ENCODE measurements at regions not wholly inside any gene's neighbourhood (a gene's known extent, or its start where the extent isn't known, plus 50 kb on each side); places are given as distances from the start of the nearest gene placed in this dataset.
"Not testable (repeated sequence)": the region's sequence is repeated elsewhere in the genome, so short reads cannot be mapped to it uniquely, and the experiment has no call there.

DNA sequence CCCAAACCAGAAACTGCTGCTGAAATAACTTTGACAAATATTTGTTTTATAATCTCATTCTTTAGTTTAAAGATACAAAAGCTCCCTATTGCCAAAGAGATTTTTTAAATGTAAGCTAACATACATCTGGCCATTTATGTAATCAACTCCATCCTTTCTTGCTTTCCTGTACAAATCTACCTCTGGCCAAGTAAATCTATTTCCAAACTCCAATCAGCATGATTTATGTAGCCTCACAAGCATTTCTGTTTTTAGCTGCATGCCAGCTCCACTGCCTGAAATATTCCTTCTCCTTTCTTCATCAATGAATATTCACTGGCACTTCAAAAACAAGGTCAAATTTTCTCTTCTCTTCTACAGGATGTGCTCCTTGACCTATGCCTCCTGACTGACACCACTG, 80.0 kb downstream of the SHOX2 start:
- DNase-seq (ENCODE audit: low read depth), result no peak

DNA sequence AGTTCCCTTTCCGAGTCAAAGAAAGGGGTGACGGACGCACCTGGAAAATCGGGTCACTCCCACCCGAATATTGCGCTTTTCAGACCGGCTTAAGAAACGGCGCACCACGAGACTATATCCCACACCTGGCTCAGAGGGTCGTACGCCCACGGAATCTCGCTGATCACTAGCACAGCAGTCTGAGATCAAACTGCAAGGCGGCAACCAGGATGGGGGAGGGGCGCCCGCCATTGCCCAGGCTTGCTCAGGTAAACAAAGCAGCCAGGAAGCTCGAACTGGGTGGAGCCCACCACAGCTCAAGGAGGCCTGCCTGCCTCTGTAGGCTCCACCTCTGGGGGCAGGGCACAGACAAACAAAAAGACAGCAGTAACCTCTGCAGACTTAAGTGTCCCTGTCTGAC, 86.3 kb downstream of the SHOX2 start:
- not testable (repeated sequence) for DNase-seq (ENCODE audit: low read depth)

GRCh38 chr3:158018462-158018861, 87.8 kb downstream of the SHOX2 start:
- DNase-seq (ENCODE audit: low read depth), result no peak

DNA sequence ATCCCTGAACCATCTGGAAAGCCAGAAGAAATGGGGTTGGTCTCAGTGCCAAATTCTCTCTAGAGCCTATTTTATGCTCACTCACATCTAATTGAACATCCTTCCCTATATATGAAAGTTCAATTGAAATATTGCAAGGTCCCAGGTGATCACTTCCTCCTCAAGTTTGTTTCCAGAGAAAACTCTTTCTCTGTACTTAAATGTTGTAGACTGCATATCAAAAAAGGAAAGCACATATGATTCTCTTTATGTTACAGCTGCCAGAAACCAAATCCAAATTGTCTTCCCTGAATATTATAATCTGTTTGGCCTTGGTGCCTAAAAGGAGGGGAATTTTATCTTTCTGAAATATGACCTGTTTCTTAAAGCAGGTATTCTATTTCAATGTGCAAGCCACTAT, 93.3 kb downstream of the SHOX2 start:
- DNase-seq (ENCODE audit: low read depth), result no peak

DNA sequence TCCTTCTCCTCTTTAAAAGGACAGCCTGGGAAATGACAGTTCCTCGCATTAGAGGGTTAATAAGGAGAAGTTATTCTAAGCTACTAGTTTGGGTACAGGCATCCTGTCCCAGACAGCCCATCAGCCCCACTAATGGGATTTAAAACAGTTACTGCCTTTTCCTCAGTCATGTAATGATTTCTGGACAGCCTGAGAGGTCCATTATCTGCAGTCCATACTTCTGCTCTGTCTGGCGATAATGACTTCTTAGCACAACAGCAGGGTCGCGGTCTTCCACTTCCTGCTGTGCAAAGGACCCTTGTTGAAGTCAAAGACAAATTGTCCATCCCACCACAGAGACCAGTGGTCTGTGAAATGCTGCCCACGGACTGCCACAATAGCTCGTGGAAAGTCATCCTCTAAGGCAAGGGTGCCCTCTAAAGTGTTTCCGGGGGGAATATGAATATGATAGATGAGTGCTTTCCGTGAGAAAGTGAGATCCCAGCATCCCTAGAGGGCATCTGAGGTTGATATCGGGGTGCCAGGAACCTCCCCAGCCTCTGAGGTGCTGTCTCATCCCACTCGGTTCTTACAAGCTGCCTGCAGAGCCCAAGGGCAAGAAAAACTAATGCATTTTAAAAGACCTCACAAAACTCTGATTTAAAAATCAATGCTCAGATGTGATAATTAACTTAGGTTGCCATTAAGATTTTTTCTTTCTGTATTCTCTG, 100.7 kb downstream of the SHOX2 start:
- DNase-seq (ENCODE audit: low read depth), result no peak

- DNase-seq (ENCODE audit: low read depth), result no peak
These were observed 107.0 kb downstream of the SHOX2 start for GRCh38 chr3:157999246-157999645.

DNA sequence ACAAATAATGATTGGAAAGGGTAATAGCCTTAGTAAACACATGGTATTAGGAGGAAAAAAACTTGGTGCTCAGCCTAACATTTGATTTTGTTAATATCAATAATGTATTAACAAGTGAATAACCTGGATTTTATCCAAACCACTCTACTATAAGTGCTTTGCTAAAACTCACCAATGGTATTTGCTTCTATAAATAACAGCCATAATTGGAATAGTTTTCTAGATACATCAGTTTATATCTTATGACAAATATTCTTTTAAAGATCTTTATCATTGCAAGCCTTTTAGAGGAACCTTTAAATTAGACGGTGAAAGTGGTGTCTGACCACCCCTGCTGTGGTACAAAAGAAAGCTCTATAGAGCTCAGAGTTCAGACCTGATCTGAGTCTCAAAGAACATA, 123.9 kb downstream of the SHOX2 start:
- no peak for DNase-seq (ENCODE audit: low read depth)

DNA sequence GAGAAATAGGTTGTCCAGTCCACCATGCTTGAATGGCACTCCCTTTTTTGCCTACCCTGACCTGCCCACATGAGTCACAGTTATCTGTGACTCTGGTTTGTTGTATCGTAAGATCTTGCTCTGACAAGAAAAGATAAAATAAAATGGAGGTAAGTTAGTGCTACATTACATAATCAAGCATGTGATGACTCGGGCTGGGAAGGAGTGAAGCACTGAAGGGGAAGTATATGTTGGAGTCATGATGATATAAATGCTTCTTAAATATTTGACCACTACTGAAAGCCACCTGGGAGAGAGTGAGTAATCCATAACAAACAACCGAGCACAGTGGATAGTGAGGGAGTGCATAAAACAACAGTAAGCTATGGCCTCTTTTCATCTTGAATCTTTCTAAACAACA, 124.4 kb downstream of the SHOX2 start:
- no peak for DNase-seq (ENCODE audit: low read depth)

DNA sequence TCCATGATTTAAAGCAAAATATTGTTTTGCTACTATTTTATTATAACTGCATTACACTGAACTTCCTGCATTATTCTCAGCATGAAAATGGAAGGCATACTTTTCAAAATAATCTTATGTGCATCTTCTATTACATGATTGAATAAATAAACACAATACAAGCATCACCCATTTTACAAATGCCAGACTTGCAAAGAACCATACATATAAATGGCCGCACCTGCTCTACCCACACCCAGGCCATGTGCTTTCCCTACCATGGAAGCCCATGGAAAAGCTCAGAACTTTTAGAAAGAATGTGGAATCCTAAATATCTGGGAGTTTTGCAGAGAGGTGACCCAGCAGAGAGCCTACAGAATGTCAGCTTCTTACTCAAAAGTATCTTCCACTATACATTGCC, 127.2 kb downstream of the SHOX2 start:
- no peak for DNase-seq (ENCODE audit: low read depth)

GRCh38 chr3:157961665-157962064, 144.6 kb downstream of the SHOX2 start:
- no peak for DNase-seq (ENCODE audit: low read depth)

GRCh38 chr3:157958457-157958856, 147.8 kb downstream of the SHOX2 start:
- DNase-seq (ENCODE audit: low read depth), result no peak

DNA sequence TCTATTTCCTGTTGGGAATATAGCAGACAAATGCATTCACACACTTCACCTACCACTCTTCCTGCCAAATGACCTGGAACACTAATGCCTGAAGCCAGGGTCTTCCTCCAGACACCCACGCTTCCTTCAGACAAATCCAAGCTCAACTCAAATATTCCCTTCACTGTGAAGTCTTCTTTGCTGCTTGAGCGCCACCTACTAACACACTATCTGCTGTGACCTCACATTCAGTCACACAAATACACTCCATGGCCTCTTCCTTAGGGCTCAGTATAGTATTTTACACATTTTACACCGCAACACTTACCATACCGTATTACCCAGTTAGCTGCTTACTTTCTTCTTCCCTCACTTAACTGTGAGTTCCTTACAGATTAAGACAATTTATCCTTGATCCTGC, 149.4 kb downstream of the SHOX2 start:
- DNase-seq (ENCODE audit: low read depth), result no peak

- DNase-seq (ENCODE audit: low read depth), result no peak
These were observed 150.0 kb downstream of the SHOX2 start for GRCh38 chr3:157956176-157956575.

GRCh38 chr3:157953565-157953964, 152.7 kb downstream of the SHOX2 start:
- no peak for DNase-seq (ENCODE audit: low read depth)

- no peak for DNase-seq (ENCODE audit: low read depth)
These were observed 157.4 kb downstream of the SHOX2 start for GRCh38 chr3:157948605-157949383.

DNA sequence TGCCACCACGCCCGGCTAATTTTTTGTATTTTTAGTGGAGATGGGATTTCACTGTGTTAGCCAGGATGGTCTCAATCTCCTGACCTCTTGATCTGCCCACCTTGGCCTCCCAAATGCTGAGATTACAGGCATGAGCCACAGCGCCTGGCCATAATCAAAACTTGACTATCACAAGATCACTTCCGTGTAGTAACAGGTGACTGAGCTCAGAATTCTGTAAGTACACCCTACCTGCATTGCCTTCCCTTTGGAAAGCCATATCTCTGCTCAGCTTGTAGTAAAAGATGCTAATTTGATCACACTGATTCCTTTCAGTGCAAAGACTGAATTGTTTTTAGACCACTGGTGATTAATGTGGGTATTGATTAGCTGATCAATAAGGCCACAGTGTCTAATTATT, 167.1 kb downstream of the SHOX2 start:
- DNase-seq (ENCODE audit: low read depth), result no peak

GRCh38 chr3:157938154-157938779, 168.0 kb downstream of the SHOX2 start:
- peak; percentile 38 for DNase-seq (ENCODE audit: low read depth)

DNA sequence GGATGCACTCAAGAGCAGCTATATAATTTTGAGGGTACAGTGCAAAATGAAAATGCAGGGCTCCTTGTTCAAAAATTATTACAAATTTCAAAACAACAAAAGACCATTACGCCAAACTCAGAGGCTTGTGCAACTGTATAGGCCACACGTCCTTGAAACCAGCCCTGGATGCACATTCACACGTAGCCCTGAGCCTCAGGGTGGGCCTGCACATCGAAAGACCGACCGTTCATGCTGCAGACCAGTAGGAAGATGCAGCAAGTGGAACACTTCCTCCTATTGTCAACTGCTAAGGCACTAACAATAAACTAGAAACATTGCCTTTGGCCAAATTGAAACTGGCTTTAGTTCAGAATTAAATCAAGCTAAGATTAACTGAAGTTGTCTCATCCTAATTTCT, 174.7 kb downstream of the SHOX2 start:
- DNase-seq (ENCODE audit: low read depth), result no peak

GRCh38 chr3:157930000-157930780, 176.0 kb downstream of the SHOX2 start:
- no peak for DNase-seq (ENCODE audit: low read depth)

DNA sequence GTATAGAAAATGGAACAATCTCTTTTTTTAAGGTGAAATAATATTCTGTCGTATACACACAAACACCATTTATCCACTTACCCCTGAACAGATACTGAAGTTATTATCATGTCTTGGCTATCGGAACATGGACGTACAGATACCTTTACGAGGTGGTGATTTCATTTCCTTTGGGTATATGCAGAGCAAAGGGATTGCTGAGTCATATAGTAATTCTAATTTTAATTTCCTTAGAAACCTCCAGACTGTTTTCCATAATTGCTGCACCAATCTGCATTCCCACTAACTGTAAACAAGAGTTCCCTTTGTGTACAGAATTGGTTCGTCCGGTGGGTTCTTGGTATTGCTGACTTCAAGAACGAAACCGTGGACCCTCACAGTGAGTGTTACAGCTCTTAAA, 179.4 kb downstream of the SHOX2 start:
- no peak for DNase-seq (ENCODE audit: low read depth)

DNA sequence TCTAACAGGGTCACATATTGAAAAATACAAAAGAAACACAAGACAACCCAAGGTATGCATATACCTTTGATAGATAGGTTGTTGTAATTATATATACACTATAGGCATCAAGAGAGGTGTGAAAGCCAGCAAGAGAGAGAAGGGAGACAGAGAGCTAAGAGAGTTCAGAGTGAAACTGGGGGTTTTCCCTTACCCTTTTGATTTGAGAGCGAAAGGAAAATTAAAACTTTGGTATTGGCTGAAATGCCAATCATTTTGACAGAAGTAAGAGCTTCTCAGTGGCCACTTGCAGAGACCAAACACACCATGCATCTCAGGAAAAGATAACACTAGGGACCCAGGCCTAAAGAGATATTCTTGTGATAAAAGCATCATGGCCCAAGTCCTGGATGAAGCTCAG, 183.6 kb downstream of the SHOX2 start:
- no peak for DNase-seq (ENCODE audit: low read depth)

GRCh38 chr3:157921811-157922210, 184.4 kb downstream of the SHOX2 start:
- DNase-seq (ENCODE audit: low read depth), result no peak
